ENCODE measurements at regions not wholly inside any gene's neighbourhood (a gene's known extent, or its start where the extent isn't known, plus 50 kb on each side); places are given as distances from the start of the nearest gene placed in this dataset.

DNA sequence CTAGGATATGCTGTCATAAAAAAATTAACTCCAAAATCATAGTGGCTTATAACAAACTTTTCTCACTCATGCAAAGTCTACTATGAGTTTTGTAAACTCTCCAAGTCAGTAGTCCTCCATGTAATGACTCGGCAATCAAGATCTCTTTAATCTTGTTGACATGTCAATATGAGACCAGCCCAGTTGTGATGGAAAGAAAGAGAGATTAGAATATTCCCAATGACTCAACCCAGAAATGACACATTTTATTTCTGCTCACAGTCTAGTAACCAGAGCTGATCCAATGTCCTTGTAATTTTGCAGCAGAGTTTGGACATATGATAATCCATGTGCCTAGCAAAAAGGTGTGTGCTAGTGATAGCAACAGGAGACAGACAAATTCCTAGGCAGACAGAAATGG, 112.6 kb upstream of the CNTN1 start:
- Histone ChIP-seq H3K27me3 (ENCODE audit: control insufficient read depth, insufficient read depth, low read length, poor library complexity, severe bottlenecking) (no peaks in the 10 kb centered on the region), H3K4me1 (ENCODE audit: control insufficient read depth, insufficient read depth, low read length) (no peaks in the 10 kb centered on the region), H3K36me3 (ENCODE audit: control insufficient read depth, insufficient read depth, low read length) (no peaks in the 10 kb centered on the region), H3K27ac (ENCODE audit: low read depth, low read length) (no peak overlapping the region), H3K4me3 (ENCODE audit: low read length) (no peak overlapping the region), H3K9me3 (ENCODE audit: control insufficient read depth, low read length) (peaks cover 39% of the 10 kb centered on the region), H3K9ac (ENCODE audit: extremely low read depth, low read length, poor library complexity, severe bottlenecking) (no peak overlapping the region)
- peaks cover 36% of the 10 kb centered on the region for H3K9me3 Mint-ChIP-seq
- no peak overlapping the region for H3K27ac Mint-ChIP-seq
- H3K27me3 Mint-ChIP-seq (ENCODE audit: insufficient read depth): peaks cover 2% of the 10 kb centered on the region
- no peaks in the 10 kb centered on the region for H3K4me1 Mint-ChIP-seq
- 93 to 100% methylated on average over 1 of the region's 1 CpG for WGBS, 2 experiments (ENCODE audit: insufficient coverage in 1 of 2, insufficient read length in 1 of 2)
- peaks cover 1% of the 10 kb centered on the region for H3K36me3 Mint-ChIP-seq (ENCODE audit: low read depth)
- H3K4me3 Mint-ChIP-seq: no peak overlapping the region
- TF ChIP-seq, protein P1, sequence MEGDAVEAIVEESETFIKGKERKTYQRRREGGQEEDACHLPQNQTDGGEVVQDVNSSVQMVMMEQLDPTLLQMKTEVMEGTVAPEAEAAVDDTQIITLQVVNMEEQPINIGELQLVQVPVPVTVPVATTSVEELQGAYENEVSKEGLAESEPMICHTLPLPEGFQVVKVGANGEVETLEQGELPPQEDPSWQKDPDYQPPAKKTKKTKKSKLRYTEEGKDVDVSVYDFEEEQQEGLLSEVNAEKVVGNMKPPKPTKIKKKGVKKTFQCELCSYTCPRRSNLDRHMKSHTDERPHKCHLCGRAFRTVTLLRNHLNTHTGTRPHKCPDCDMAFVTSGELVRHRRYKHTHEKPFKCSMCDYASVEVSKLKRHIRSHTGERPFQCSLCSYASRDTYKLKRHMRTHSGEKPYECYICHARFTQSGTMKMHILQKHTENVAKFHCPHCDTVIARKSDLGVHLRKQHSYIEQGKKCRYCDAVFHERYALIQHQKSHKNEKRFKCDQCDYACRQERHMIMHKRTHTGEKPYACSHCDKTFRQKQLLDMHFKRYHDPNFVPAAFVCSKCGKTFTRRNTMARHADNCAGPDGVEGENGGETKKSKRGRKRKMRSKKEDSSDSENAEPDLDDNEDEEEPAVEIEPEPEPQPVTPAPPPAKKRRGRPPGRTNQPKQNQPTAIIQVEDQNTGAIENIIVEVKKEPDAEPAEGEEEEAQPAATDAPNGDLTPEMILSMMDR (conservative IDR thresholded peaks at IDR 0.05): no peak
- no peak for DNase-seq

DNA sequence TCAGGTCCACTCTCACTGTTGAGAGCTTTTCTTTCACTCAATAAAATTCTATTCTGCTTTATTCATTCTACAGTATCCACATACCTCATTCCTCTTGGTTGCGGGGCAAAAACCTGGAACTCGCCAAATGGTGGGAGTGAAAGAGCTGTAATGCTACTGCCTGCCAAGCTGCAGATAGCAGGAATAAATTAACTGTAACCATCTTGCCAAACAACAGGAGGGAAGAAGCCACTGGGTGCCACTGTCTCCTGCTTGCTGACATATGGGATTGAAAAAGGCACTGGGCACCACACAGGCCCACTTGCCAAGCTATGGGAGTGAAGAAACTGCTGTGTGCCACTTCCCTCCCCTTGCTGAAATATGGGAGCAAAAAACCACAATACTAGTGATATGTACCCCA, 111.9 kb upstream of the CNTN1 start:
- Mint-ChIP-seq H3K4me3 (no peak overlapping the region), H3K4me1 (no peaks in the 10 kb centered on the region), H3K27ac (no peak overlapping the region), H3K27me3 (ENCODE audit: insufficient read depth) (peaks cover 2% of the 10 kb centered on the region), H3K36me3 (ENCODE audit: low read depth) (peaks cover 1% of the 10 kb centered on the region), H3K9me3 (peaks cover 36% of the 10 kb centered on the region)
- TF ChIP-seq, protein P1 (conservative IDR thresholded peaks at IDR 0.05): no peak
- H3K4me3 ChIP-seq (ENCODE audit: low read length): no peak overlapping the region
- H3K9me3 ChIP-seq (ENCODE audit: control insufficient read depth, low read length): peaks cover 39% of the 10 kb centered on the region
- H3K4me1 ChIP-seq (ENCODE audit: control insufficient read depth, insufficient read depth, low read length): no peaks in the 10 kb centered on the region
- no peak for DNase-seq
- no peaks in the 10 kb centered on the region for H3K27me3 ChIP-seq (ENCODE audit: control insufficient read depth, insufficient read depth, low read length, poor library complexity, severe bottlenecking)
- H3K9ac ChIP-seq (ENCODE audit: extremely low read depth, low read length, poor library complexity, severe bottlenecking): no peak overlapping the region
- H3K27ac ChIP-seq (ENCODE audit: low read depth, low read length): no peak overlapping the region
- WGBS, 2 experiments (ENCODE audit: insufficient coverage in 1 of 2, insufficient read length in 1 of 2): 94% methylated on average over 2 of the region's 2 CpGs; no CpG with 5 or more reads in 1 of the 2 experiments
- no peaks in the 10 kb centered on the region for H3K36me3 ChIP-seq (ENCODE audit: control insufficient read depth, insufficient read depth, low read length)

DNA sequence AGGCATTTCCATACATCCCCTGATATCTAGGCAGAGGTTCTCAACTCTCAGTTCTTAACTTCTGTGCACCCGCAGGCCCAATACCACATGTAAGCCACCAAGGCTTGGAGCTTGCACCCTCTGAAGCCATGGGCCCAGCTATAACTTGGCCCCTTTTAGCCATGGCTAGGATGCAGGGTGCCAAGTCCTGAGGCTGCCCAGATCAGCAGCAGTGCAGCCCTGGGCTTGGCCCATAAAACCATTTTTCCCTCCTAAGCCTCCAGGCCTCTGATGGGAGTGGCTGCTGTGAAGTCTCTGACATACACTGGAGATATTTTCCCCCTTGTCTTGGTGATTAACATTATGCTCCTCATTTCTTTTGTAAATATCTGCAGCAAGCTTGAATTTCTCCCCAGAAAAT, 110.3 kb upstream of the CNTN1 start:
- peaks cover 2% of the 10 kb centered on the region for H3K27me3 Mint-ChIP-seq (ENCODE audit: insufficient read depth)
- no peak overlapping the region for H3K27ac Mint-ChIP-seq
- no peaks in the 10 kb centered on the region for H3K27me3 ChIP-seq (ENCODE audit: control insufficient read depth, insufficient read depth, low read length, poor library complexity, severe bottlenecking)
- no peak overlapping the region for H3K4me3 Mint-ChIP-seq
- H3K4me1 Mint-ChIP-seq: no peaks in the 10 kb centered on the region
- H3K36me3 ChIP-seq (ENCODE audit: control insufficient read depth, insufficient read depth, low read length): no peaks in the 10 kb centered on the region
- no peaks in the 10 kb centered on the region for H3K4me1 ChIP-seq (ENCODE audit: control insufficient read depth, insufficient read depth, low read length)
- H3K36me3 Mint-ChIP-seq (ENCODE audit: low read depth): peaks cover 1% of the 10 kb centered on the region
- WGBS, 2 experiments (ENCODE audit: insufficient coverage in 1 of 2, insufficient read length in 1 of 2): 93% methylated on average over 1 of the region's 1 CpG; no CpG with 5 or more reads in 1 of the 2 experiments
- no peak overlapping the region for H3K4me3 ChIP-seq (ENCODE audit: low read length)
- TF ChIP-seq, protein P1 (conservative IDR thresholded peaks at IDR 0.05): no peak
- peaks cover 36% of the 10 kb centered on the region for H3K9me3 Mint-ChIP-seq
- H3K9ac ChIP-seq (ENCODE audit: extremely low read depth, low read length, poor library complexity, severe bottlenecking): no peak overlapping the region
- DNase-seq: no peak
- H3K9me3 ChIP-seq (ENCODE audit: control insufficient read depth, low read length): peaks cover 39% of the 10 kb centered on the region
- no peak overlapping the region for H3K27ac ChIP-seq (ENCODE audit: low read depth, low read length)
